Testis (tissue), 2 donors: ENCODE measurements at regions not wholly inside any gene's neighbourhood (a gene's known extent, or its start where the extent isn't known, plus 50 kb on each side); places are given as distances from the start of the nearest gene placed in this dataset.

ENCODE experiments used
- POLR2A ChIP-seq: fragments of 450-650 bp; IDR thresholded peaks from one replicate; pipeline ENCODE4 v1.6.1; 2017; ENCODE audit warnings: antibody characterized with exemption, mild to moderate bottlenecking, moderate library complexity
- TF ChIP-seq, protein P1 (sequence below), 3 experiments: fragments of 450-650 bp in 2 of 3; fragments of 200-600 bp in 1 of 3; sonication (generic) in 1 of 3; IDR thresholded peaks; one replicate each; pipeline ENCODE4 v1.5.1; 2016 to 2019; ENCODE audit warnings: antibody characterized with exemption in 3 of 3, mild to moderate bottlenecking in 2 of 3, moderate library complexity in 1 of 3

DNA sequence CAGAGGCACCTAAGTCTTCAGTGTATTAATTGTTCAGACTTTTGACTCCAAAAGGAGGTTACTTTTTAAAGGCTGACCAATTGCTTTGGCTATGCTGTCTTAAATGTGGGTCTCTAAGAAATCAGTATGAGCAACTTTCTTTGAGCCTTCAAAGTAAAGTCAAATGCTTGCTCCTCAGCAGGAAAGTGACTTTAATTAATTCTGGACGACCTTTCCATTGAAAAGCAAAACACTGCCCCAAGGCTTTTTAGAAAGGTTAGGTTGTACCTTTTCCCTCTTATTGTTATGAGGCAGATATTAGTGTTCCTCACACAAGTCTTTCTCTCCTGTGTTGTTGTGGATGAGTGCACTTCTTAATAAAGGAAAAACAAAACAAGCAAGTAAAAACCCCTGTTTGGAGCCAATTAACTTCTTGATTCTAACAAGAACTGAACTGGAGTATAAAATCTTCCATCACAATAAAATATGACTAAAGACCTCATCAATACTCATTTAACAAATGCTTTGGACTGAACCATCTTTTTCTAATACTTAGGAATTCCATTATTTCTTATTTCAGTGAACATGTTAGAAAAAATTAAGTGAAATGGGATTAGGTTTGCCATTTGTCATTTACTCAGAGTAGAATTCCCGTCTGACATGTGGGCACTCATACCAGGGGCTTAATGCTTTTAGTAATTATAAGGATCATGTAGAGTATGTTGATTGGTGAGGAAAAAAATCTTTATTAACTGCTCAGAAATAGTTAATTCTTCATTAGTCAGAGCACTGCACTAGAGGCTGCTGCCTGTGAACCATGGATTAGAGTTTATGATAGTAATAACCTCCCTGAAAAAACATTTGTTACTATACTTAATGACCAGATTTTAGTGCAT, 159.1 kb upstream of the ZNF608 start:
- TF ChIP-seq, protein P1, sequence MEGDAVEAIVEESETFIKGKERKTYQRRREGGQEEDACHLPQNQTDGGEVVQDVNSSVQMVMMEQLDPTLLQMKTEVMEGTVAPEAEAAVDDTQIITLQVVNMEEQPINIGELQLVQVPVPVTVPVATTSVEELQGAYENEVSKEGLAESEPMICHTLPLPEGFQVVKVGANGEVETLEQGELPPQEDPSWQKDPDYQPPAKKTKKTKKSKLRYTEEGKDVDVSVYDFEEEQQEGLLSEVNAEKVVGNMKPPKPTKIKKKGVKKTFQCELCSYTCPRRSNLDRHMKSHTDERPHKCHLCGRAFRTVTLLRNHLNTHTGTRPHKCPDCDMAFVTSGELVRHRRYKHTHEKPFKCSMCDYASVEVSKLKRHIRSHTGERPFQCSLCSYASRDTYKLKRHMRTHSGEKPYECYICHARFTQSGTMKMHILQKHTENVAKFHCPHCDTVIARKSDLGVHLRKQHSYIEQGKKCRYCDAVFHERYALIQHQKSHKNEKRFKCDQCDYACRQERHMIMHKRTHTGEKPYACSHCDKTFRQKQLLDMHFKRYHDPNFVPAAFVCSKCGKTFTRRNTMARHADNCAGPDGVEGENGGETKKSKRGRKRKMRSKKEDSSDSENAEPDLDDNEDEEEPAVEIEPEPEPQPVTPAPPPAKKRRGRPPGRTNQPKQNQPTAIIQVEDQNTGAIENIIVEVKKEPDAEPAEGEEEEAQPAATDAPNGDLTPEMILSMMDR (IDR thresholded peaks at IDR 0.05), result no peak
- no peak for TF ChIP-seq POLR2A
